ENCODE measurements at regions not wholly inside any gene's neighbourhood (a gene's known extent, or its start where the extent isn't known, plus 50 kb on each side); places are given as distances from the start of the nearest gene placed in this dataset.

- Mint-ChIP-seq H3K27me3 (peaks cover 0 to 2% of the 10 kb centered on the region in 2 donors), H3K4me1 (no peaks in the 10 kb centered on the region), H3K27ac (no peak overlapping the region), H3K9me3 (peaks cover 4 to 8% (median 6%) of the 10 kb centered on the region in 3 donors), H3K36me3 (no peaks in the 10 kb centered on the region), H3K4me3 (no peak overlapping the region)
- DNase-seq (no peak), ATAC-seq (replicated peaks in 1 of 4) (no peak)
- Histone ChIP-seq H3K27ac (ENCODE audit: low read length) (no peak overlapping the region), H3K36me3 (ENCODE audit: control insufficient read depth in 2 of 2, extremely low read depth in 1 of 2, insufficient read depth in 1 of 2, low read length in 1 of 2) (no peaks in the 10 kb centered on the region), H3K4me3 (ENCODE audit: control insufficient read depth in 1 of 2, extremely low read depth in 1 of 2, low read length in 1 of 2) (no peak overlapping the region), H3K27me3 (replicated peaks in 1 of 2; ENCODE audit: control insufficient read depth in 2 of 2, extremely low read depth in 1 of 2, insufficient read depth in 2 of 2, low read length in 1 of 2) (peaks cover 0 to 3% of the 10 kb centered on the region in 2 experiments), H3K9me3 (no peaks in the 10 kb centered on the region), H3K4me1 (ENCODE audit: control insufficient read depth in 1 of 2, extremely low read depth in 1 of 2, insufficient read depth in 2 of 2, low read length in 2 of 2) (no peaks in the 10 kb centered on the region)
- CTCF ChIA-PET, result no interaction called here
- POLR2A ChIA-PET, result no interaction called here
- WGBS (ENCODE audit: insufficient coverage), result 65% methylated on average over 7 of the region's 7 CpGs
Observed at GRCh38 chr20:60729135-60729900, 522.7 kb upstream of the CDH4 start.

- Histone ChIP-seq H3K27me3 (replicated peaks in 1 of 2; ENCODE audit: control insufficient read depth in 2 of 2, extremely low read depth in 1 of 2, insufficient read depth in 2 of 2, low read length in 1 of 2) (peaks cover 0 to 3% of the 10 kb centered on the region in 2 experiments), H3K9me3 (no peaks in the 10 kb centered on the region), H3K4me3 (ENCODE audit: control insufficient read depth in 1 of 2, extremely low read depth in 1 of 2, low read length in 1 of 2) (no peak overlapping the region), H3K4me1 (ENCODE audit: control insufficient read depth in 1 of 2, extremely low read depth in 1 of 2, insufficient read depth in 2 of 2, low read length in 2 of 2) (no peaks in the 10 kb centered on the region), H3K36me3 (ENCODE audit: control insufficient read depth in 2 of 2, extremely low read depth in 1 of 2, insufficient read depth in 1 of 2, low read length in 1 of 2) (no peaks in the 10 kb centered on the region), H3K27ac (ENCODE audit: low read length) (no peak overlapping the region)
- Mint-ChIP-seq H3K4me3 (no peak overlapping the region), H3K36me3 (no peaks in the 10 kb centered on the region), H3K27ac (no peak overlapping the region), H3K4me1 (no peaks in the 10 kb centered on the region), H3K27me3 (peaks cover 0 to 2% of the 10 kb centered on the region in 2 donors), H3K9me3 (peaks cover under 1 to 8% (median 3%) of the 10 kb centered on the region in 3 donors)
- DNase-seq (no peak), ATAC-seq (replicated peaks in 1 of 4) (no peak)
- no CpG with 5 or more reads among the region's 3 CpGs for WGBS (ENCODE audit: insufficient coverage)
- CTCF ChIA-PET, result no interaction called here
- POLR2A ChIA-PET, result no interaction called here
Observed at GRCh38 chr20:60732322-60732721, 519.7 kb upstream of the CDH4 start.

GRCh38 chr20:60748086-60748485, 504.0 kb upstream of the CDH4 start:
- Mint-ChIP-seq H3K36me3 (no peaks in the 10 kb centered on the region), H3K27ac (no peak overlapping the region), H3K4me1 (no peaks in the 10 kb centered on the region), H3K4me3 (no peak overlapping the region), H3K27me3 (peaks cover 2 to 5% of the 10 kb centered on the region in 2 donors), H3K9me3 (peaks cover 0 to 3% (median 3%) of the 10 kb centered on the region in 3 donors)
- Histone ChIP-seq H3K27ac (ENCODE audit: low read length) (no peak overlapping the region), H3K4me1 (ENCODE audit: control insufficient read depth in 1 of 2, extremely low read depth in 1 of 2, insufficient read depth in 2 of 2, low read length in 2 of 2) (no peaks in the 10 kb centered on the region), H3K36me3 (ENCODE audit: control insufficient read depth in 2 of 2, extremely low read depth in 1 of 2, insufficient read depth in 1 of 2, low read length in 1 of 2) (no peaks in the 10 kb centered on the region), H3K4me3 (ENCODE audit: control insufficient read depth in 1 of 2, extremely low read depth in 1 of 2, low read length in 1 of 2) (no peak overlapping the region), H3K27me3 (replicated peaks in 1 of 2; ENCODE audit: control insufficient read depth in 2 of 2, extremely low read depth in 1 of 2, insufficient read depth in 2 of 2, low read length in 1 of 2) (peaks cover 0 to 2% of the 10 kb centered on the region in 2 experiments), H3K9me3 (no peaks in the 10 kb centered on the region)
- POLR2A ChIA-PET, result no interaction called here
- 60% methylated on average over 2 of the region's 6 CpGs for WGBS (ENCODE audit: insufficient coverage)
- no peak for ATAC-seq (replicated peaks in 1 of 4)
- CTCF ChIA-PET, result no interaction called here
- DNase-seq, result no peak

GRCh38 chr20:60749804-60750602, 502.1 kb upstream of the CDH4 start:
- Histone ChIP-seq H3K4me1 (ENCODE audit: control insufficient read depth in 1 of 2, extremely low read depth in 1 of 2, insufficient read depth in 2 of 2, low read length in 2 of 2) (no peaks in the 10 kb centered on the region), H3K27me3 (replicated peaks in 1 of 2; ENCODE audit: control insufficient read depth in 2 of 2, extremely low read depth in 1 of 2, insufficient read depth in 2 of 2, low read length in 1 of 2) (peaks cover 0 to 6% of the 10 kb centered on the region in 2 experiments), H3K9me3 (no peaks in the 10 kb centered on the region), H3K27ac (ENCODE audit: low read length) (no peak overlapping the region), H3K36me3 (ENCODE audit: control insufficient read depth in 2 of 2, extremely low read depth in 1 of 2, insufficient read depth in 1 of 2, low read length in 1 of 2) (no peaks in the 10 kb centered on the region), H3K4me3 (ENCODE audit: control insufficient read depth in 1 of 2, extremely low read depth in 1 of 2, low read length in 1 of 2) (no peak overlapping the region)
- POLR2A ChIA-PET, result no interaction called here
- no peak overlapping the region for H3K27ac Mint-ChIP-seq
- CTCF ChIA-PET, result no interaction called here
- H3K4me3 Mint-ChIP-seq, result no peak overlapping the region
- H3K27me3 Mint-ChIP-seq, result peaks cover 2 to 5% of the 10 kb centered on the region in 2 donors
- DNase-seq, result no peak
- peaks cover 0 to 3% (median 3%) of the 10 kb centered on the region in 3 donors for H3K9me3 Mint-ChIP-seq
- no peak for ATAC-seq (replicated peaks in 1 of 4)
- no peaks in the 10 kb centered on the region for H3K4me1 Mint-ChIP-seq
- no peaks in the 10 kb centered on the region for H3K36me3 Mint-ChIP-seq
- 87% methylated on average over 7 of the region's 11 CpGs for WGBS (ENCODE audit: insufficient coverage)

- POLR2A ChIA-PET, result no interaction called here
- Histone ChIP-seq H3K9me3 (no peaks in the 10 kb centered on the region), H3K4me1 (ENCODE audit: control insufficient read depth in 1 of 2, extremely low read depth in 1 of 2, insufficient read depth in 2 of 2, low read length in 2 of 2) (no peaks in the 10 kb centered on the region), H3K27me3 (replicated peaks in 1 of 2; ENCODE audit: control insufficient read depth in 2 of 2, extremely low read depth in 1 of 2, insufficient read depth in 2 of 2, low read length in 1 of 2) (peaks cover 0 to 6% of the 10 kb centered on the region in 2 experiments), H3K4me3 (ENCODE audit: control insufficient read depth in 1 of 2, extremely low read depth in 1 of 2, low read length in 1 of 2) (no peak overlapping the region), H3K36me3 (ENCODE audit: control insufficient read depth in 2 of 2, extremely low read depth in 1 of 2, insufficient read depth in 1 of 2, low read length in 1 of 2) (no peaks in the 10 kb centered on the region), H3K27ac (ENCODE audit: low read length) (no peak overlapping the region)
- no peak for ATAC-seq (replicated peaks in 1 of 4)
- Mint-ChIP-seq H3K27ac (no peak overlapping the region), H3K4me1 (no peaks in the 10 kb centered on the region), H3K9me3 (peaks cover 0 to 3% (median 3%) of the 10 kb centered on the region in 3 donors), H3K36me3 (no peaks in the 10 kb centered on the region), H3K4me3 (no peak overlapping the region), H3K27me3 (peaks cover 2 to 5% of the 10 kb centered on the region in 2 donors)
- no peak for DNase-seq
- 95% methylated on average over 3 of the region's 10 CpGs for WGBS (ENCODE audit: insufficient coverage)
- CTCF ChIA-PET, result no interaction called here
Observed at GRCh38 chr20:60750909-60751308, 501.2 kb upstream of the CDH4 start.

- Mint-ChIP-seq H3K27me3 (peaks cover 0 to 2% of the 10 kb centered on the region in 2 donors), H3K9me3 (peaks cover 0 to 3% (median 3%) of the 10 kb centered on the region in 3 donors), H3K27ac (no peak overlapping the region), H3K36me3 (no peaks in the 10 kb centered on the region), H3K4me3 (no peak overlapping the region), H3K4me1 (no peaks in the 10 kb centered on the region)
- Histone ChIP-seq H3K27ac (ENCODE audit: low read length) (no peak overlapping the region), H3K4me1 (ENCODE audit: control insufficient read depth in 1 of 2, extremely low read depth in 1 of 2, insufficient read depth in 2 of 2, low read length in 2 of 2) (no peaks in the 10 kb centered on the region), H3K36me3 (ENCODE audit: control insufficient read depth in 2 of 2, extremely low read depth in 1 of 2, insufficient read depth in 1 of 2, low read length in 1 of 2) (no peaks in the 10 kb centered on the region), H3K9me3 (no peaks in the 10 kb centered on the region), H3K4me3 (ENCODE audit: control insufficient read depth in 1 of 2, extremely low read depth in 1 of 2, low read length in 1 of 2) (no peak overlapping the region), H3K27me3 (replicated peaks in 1 of 2; ENCODE audit: control insufficient read depth in 2 of 2, extremely low read depth in 1 of 2, insufficient read depth in 2 of 2, low read length in 1 of 2) (peaks cover 0 to 6% of the 10 kb centered on the region in 2 experiments)
- no peak for ATAC-seq (replicated peaks in 1 of 4)
- WGBS (ENCODE audit: insufficient coverage), result 100% methylated on average over 2 of the region's 7 CpGs
- ChIA-PET CTCF (no interaction called here), POLR2A (no interaction called here)
- DNase-seq, result no peak
Observed at GRCh38 chr20:60751826-60752225, 500.2 kb upstream of the CDH4 start.

Data from T-cell (primary cell).